Suprapubic skin (tissue), 4 donors: ENCODE measurements at regions not wholly inside any gene's neighbourhood (a gene's known extent, or its start where the extent isn't known, plus 50 kb on each side); places are given as distances from the start of the nearest gene placed in this dataset.

Source experiments
- DNase-seq, 2 donors: peaks; one replicate each; pipeline ENCODE4 v3.0.0-alpha.2; 2019; ENCODE audit warnings: low spot score in 2 of 2
- H3K27ac ChIP-seq: fragments of 200-600 bp; sonication (generic); one replicate; pipeline ENCODE4 v1.5.1; 2019
- H3K27me3 ChIP-seq: fragments of 200-600 bp; sonication (generic); one replicate; pipeline ENCODE4 v1.5.1; 2019
- H3K36me3 ChIP-seq: fragments of 200-600 bp; sonication (generic); one replicate; pipeline ENCODE4 v1.5.1; 2019
- H3K4me1 ChIP-seq: fragments of 200-600 bp; sonication (generic); one replicate; pipeline ENCODE4 v1.5.1; 2019
- H3K4me3 ChIP-seq: fragments of 200-600 bp; sonication (generic); one replicate; pipeline ENCODE4 v1.5.1; 2019; ENCODE audit warnings: mild to moderate bottlenecking
- H3K9me3 ChIP-seq: fragments of 200-600 bp; sonication (generic); one replicate; pipeline ENCODE4 v1.5.1; 2019
- EP300 ChIP-seq: sonication (generic); formaldehyde crosslinking; IDR thresholded peaks from one replicate; pipeline ENCODE4 v1.6.1; 2017; ENCODE audit warnings: antibody characterized with exemption
- POLR2A ChIP-seq, 2 donors: fragments of 450-650 bp; IDR thresholded peaks; one replicate each; pipeline ENCODE4 v1.6.1; 2017; ENCODE audit warnings: antibody characterized with exemption in 2 of 2, mild to moderate bottlenecking in 2 of 2, moderate library complexity in 2 of 2
- POLR2AphosphoS5 ChIP-seq, 3 donors: sonication (generic); formaldehyde crosslinking; IDR thresholded peaks; one replicate each; pipeline ENCODE4 v1.6.1; 2017; ENCODE audit warnings: antibody characterized with exemption in 3 of 3
- WGBS: methylation state at CpG from one replicate; pipeline ENCODE4 v1.1.5; 2018; 5-methylcytosine and 5-hydroxymethylcytosine counted together
- TF ChIP-seq, protein P1 (sequence below), 2 donors: fragments of 200-600 bp in 1 of 2; fragments of 450-650 bp in 1 of 2; sonication (generic) in 1 of 2; IDR thresholded peaks; one replicate each; pipeline ENCODE4 v1.5.1; 2016 to 2019; ENCODE audit warnings: antibody characterized with exemption in 2 of 2, mild to moderate bottlenecking in 1 of 2, moderate library complexity in 1 of 2

- H3K4me3 ChIP-seq = no peak overlapping the region
- 83% methylated on average over 3 of the region's 3 CpGs for WGBS
- TF ChIP-seq, protein P1, sequence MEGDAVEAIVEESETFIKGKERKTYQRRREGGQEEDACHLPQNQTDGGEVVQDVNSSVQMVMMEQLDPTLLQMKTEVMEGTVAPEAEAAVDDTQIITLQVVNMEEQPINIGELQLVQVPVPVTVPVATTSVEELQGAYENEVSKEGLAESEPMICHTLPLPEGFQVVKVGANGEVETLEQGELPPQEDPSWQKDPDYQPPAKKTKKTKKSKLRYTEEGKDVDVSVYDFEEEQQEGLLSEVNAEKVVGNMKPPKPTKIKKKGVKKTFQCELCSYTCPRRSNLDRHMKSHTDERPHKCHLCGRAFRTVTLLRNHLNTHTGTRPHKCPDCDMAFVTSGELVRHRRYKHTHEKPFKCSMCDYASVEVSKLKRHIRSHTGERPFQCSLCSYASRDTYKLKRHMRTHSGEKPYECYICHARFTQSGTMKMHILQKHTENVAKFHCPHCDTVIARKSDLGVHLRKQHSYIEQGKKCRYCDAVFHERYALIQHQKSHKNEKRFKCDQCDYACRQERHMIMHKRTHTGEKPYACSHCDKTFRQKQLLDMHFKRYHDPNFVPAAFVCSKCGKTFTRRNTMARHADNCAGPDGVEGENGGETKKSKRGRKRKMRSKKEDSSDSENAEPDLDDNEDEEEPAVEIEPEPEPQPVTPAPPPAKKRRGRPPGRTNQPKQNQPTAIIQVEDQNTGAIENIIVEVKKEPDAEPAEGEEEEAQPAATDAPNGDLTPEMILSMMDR (IDR thresholded peaks at IDR 0.05) = no peak
- no peaks in the 10 kb centered on the region for H3K9me3 ChIP-seq
- no peaks in the 10 kb centered on the region for H3K36me3 ChIP-seq
- no peak overlapping the region for H3K27ac ChIP-seq
- H3K4me1 ChIP-seq = no peaks in the 10 kb centered on the region
- no peaks in the 10 kb centered on the region for H3K27me3 ChIP-seq
- DNase-seq = no peak
These were observed 193.2 kb downstream of the IRS2 start for GRCh38 chr13:109593230-109593629.

GRCh38 chr13:109592770-109593169, 193.6 kb downstream of the IRS2 start:
- 82% methylated on average over 4 of the region's 4 CpGs for WGBS
- no peak for DNase-seq
- H3K4me3 ChIP-seq = no peak overlapping the region
- no peaks in the 10 kb centered on the region for H3K27me3 ChIP-seq
- no peaks in the 10 kb centered on the region for H3K9me3 ChIP-seq
- TF ChIP-seq, protein P1 (IDR thresholded peaks at IDR 0.05) = no peak
- TF ChIP-seq EP300 (no peak), POLR2A (IDR thresholded peaks at IDR 0.05) (no peak), POLR2AphosphoS5 (IDR thresholded peaks at IDR 0.05) (no peak)
- H3K4me1 ChIP-seq = no peaks in the 10 kb centered on the region
- H3K36me3 ChIP-seq = no peaks in the 10 kb centered on the region
- H3K27ac ChIP-seq = no peak overlapping the region

- no peak for DNase-seq
- Histone ChIP-seq H3K36me3 (no peaks in the 10 kb centered on the region), H3K27ac (no peak overlapping the region), H3K9me3 (no peaks in the 10 kb centered on the region), H3K4me1 (no peaks in the 10 kb centered on the region), H3K4me3 (no peak overlapping the region), H3K27me3 (no peaks in the 10 kb centered on the region)
- no peak for TF ChIP-seq EP300
- TF ChIP-seq POLR2A (IDR thresholded peaks at IDR 0.05) = no peak
- TF ChIP-seq POLR2AphosphoS5 (IDR thresholded peaks at IDR 0.05) = no peak
- TF ChIP-seq, protein P1 (IDR thresholded peaks at IDR 0.05) = no peak
These were observed 198.7 kb downstream of the IRS2 start for GRCh38 chr13:109587689-109588088.

DNA sequence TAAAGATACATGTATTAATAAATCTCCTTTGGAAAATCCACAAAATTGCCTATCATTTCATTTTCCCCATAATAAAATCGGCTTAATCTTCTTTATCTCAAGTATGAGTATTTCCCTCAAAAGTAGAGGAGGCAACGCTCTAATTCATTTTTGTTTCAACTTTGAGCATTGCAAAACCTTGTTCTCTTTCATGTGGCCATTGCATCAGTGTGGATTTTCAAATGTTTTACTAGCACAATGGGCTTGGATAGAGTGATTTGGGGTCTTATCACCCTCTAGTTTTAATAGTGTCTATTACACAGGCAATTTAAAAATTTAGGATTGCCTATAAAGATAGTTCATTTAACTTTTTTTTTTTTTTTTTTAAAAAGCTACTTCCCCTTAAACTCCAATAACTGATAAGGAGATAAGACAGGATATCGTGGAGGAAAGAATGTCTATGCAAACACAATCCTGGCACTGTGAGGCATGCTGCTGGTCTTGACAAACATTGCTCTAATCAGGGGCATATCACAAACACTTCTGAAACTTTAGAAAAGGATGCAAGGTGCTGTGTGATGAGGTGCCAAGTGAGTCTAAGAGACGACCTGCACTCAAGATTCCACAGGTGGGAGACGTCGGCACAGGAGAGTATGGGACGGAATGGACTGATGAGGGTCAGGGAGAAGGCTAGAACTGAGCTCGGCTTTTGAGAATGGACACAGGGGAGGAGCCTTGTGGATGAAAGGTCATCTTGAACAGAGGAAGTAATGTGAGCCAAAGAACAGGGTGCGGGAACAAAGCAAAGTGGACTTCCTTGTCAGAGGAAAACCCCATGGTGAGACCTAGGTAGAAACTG, 199.7 kb downstream of the IRS2 start:
- Histone ChIP-seq H3K36me3 (no peaks in the 10 kb centered on the region), H3K27me3 (no peaks in the 10 kb centered on the region), H3K27ac (no peak overlapping the region), H3K9me3 (no peaks in the 10 kb centered on the region), H3K4me1 (no peaks in the 10 kb centered on the region), H3K4me3 (no peak overlapping the region)
- no peak for DNase-seq
- WGBS = 78% methylated on average over 9 of the region's 9 CpGs
- TF ChIP-seq POLR2AphosphoS5 (IDR thresholded peaks at IDR 0.05) (no peak), EP300 (no peak), POLR2A (IDR thresholded peaks at IDR 0.05) (no peak)
- TF ChIP-seq, protein P1 (IDR thresholded peaks at IDR 0.05) = no peak

GRCh38 chr13:109584844-109585361, 201.5 kb downstream of the IRS2 start:
- no peaks in the 10 kb centered on the region for H3K27me3 ChIP-seq
- H3K4me1 ChIP-seq = no peaks in the 10 kb centered on the region
- no peaks in the 10 kb centered on the region for H3K9me3 ChIP-seq
- no peak overlapping the region for H3K4me3 ChIP-seq
- no peak overlapping the region for H3K27ac ChIP-seq
- no peak for DNase-seq
- TF ChIP-seq POLR2A (IDR thresholded peaks at IDR 0.05) = no peak
- TF ChIP-seq EP300 = no peak
- WGBS = 54% methylated on average over 5 of the region's 5 CpGs
- no peaks in the 10 kb centered on the region for H3K36me3 ChIP-seq
